Esophagus squamous epithelium (tissue), 5 donors: ENCODE measurements at regions not wholly inside any gene's neighbourhood (a gene's known extent, or its start where the extent isn't known, plus 50 kb on each side); places are given as distances from the start of the nearest gene placed in this dataset.

ENCODE experiments used
- DNase-seq: peaks from one replicate; lab custom pipeline; 2025; lab: John Stamatoyannopoulos, UW
- H3K27ac ChIP-seq, 4 donors: fragments of 200-600 bp; sonication (generic); one replicate each; pipeline ENCODE4 v1.5.1; 2016 to 2019; ENCODE audit warnings: mild to moderate bottlenecking in 1 of 4
- H3K27me3 ChIP-seq, 4 donors: fragments of 200-600 bp; sonication (generic); 1 replicate in 3 of 4; 2 replicates in 1 of 4; pipeline versions ENCODE4 v1.5.1 to v1.6.0; 2017 to 2021; ENCODE audit warnings: antibody characterized with exemption in 1 of 4
- H3K36me3 ChIP-seq, 3 donors: fragments of 200-600 bp; sonication (generic); one replicate each; pipeline ENCODE4 v1.5.1; 2016 to 2019
- H3K4me1 ChIP-seq, 3 donors: fragments of 200-600 bp; sonication (generic); one replicate each; pipeline ENCODE4 v1.5.1; 2017 to 2019
- H3K4me3 ChIP-seq, 4 donors: fragments of 200-600 bp; sonication (generic); 1 replicate in 3 of 4; 2 replicates in 1 of 4; pipeline ENCODE4 v1.5.1; 2016 to 2019; ENCODE audit warnings: mild to moderate bottlenecking in 2 of 4, moderate library complexity in 1 of 4
- H3K9me3 ChIP-seq, 3 donors: fragments of 200-600 bp; sonication (generic); one replicate each; pipeline ENCODE4 v1.5.1; 2016 to 2019
- POLR2A ChIP-seq, 4 donors: fragments of 450-650 bp; IDR thresholded peaks; one replicate each; pipeline ENCODE4 v1.6.1; 2017; ENCODE audit warnings: antibody characterized with exemption in 4 of 4, mild to moderate bottlenecking in 4 of 4, moderate library complexity in 3 of 4
- WGBS, 2 donors: methylation state at CpG; one replicate each; pipeline ENCODE4 v1.1.5; 2018; 5-methylcytosine and 5-hydroxymethylcytosine counted together
- intact Hi-C: fragments of 100-400 bp; cut with DNase I; formaldehyde crosslinking; loops from one replicate; pipeline ENCODE4 v1.15.0; 2022
- TF ChIP-seq, protein P1 (sequence below), 6 experiments: fragments of 450-650 bp in 4 of 6; fragments of 200-600 bp in 2 of 6; sonication (generic) in 2 of 6; IDR thresholded peaks; one replicate each; pipeline ENCODE4 v1.5.1; 2016 to 2019; ENCODE audit warnings: antibody characterized with exemption in 6 of 6, mild to moderate bottlenecking in 4 of 6, moderate library complexity in 4 of 6
- donor health status: DM: yes; HTN: yes; CAD: no.

DNA sequence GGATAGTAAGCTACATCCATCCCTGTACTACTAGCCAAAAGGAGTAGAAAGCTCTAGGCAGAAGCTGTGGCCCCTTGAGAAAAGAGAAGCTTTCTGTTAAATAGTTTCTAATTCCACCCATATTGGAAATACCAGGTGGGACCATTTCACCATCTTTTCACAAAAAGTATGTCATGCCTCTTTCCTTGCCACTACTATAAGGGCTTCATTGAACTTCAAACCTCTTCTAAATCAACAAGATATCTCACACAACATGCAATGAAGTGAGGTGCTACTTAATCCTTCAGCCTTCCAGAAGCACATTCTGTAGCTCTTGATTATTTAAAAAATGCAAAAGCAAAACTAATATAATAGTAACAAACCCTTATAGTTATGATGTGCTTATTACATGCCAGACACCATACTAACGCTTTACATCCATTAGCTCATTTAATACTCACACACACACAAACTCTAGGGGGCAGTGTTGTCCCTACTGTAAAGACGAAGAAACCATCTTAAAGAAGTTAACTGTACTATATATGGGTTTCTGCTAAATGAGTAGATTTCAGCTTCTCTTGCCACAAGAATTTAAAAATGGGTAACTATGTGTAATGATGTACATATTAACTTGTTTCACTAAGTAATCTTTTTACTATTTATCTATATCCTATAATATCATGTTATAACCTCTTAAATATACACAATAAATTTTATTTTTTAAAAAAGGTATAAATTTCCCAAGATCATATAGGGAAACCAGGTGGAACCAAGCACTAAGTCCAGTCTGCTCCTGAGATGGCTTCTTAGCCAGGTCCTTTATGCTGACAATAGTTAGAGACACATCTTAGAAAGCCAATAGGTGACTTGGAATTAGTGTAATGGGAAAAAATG is 124.4 kb downstream of the RPS29 start:
- 2 to 11% methylated on average over 2 of the region's 2 CpGs for whole genome bisulfite sequencing, 2 donors
- H3K9me3 ChIP-seq: no peaks in the 10 kb centered on the region
- H3K4me3 ChIP-seq: no peak overlapping the region
- peaks cover 0 to 6% (median 0%) of the 10 kb centered on the region in 4 donors for H3K27me3 ChIP-seq
- no peak for TF ChIP-seq POLR2A (IDR thresholded peaks at IDR 0.05)
- TF ChIP-seq, protein P1, sequence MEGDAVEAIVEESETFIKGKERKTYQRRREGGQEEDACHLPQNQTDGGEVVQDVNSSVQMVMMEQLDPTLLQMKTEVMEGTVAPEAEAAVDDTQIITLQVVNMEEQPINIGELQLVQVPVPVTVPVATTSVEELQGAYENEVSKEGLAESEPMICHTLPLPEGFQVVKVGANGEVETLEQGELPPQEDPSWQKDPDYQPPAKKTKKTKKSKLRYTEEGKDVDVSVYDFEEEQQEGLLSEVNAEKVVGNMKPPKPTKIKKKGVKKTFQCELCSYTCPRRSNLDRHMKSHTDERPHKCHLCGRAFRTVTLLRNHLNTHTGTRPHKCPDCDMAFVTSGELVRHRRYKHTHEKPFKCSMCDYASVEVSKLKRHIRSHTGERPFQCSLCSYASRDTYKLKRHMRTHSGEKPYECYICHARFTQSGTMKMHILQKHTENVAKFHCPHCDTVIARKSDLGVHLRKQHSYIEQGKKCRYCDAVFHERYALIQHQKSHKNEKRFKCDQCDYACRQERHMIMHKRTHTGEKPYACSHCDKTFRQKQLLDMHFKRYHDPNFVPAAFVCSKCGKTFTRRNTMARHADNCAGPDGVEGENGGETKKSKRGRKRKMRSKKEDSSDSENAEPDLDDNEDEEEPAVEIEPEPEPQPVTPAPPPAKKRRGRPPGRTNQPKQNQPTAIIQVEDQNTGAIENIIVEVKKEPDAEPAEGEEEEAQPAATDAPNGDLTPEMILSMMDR (IDR thresholded peaks at IDR 0.05): peak; percentile 33 to 76 (median 58)
- DNase-seq: peak; percentile 2
- H3K36me3 ChIP-seq: no peaks in the 10 kb centered on the region
- no peak overlapping the region for H3K27ac ChIP-seq
- no peaks in the 10 kb centered on the region for H3K4me1 ChIP-seq
- intact Hi-C loops: no loop called here

GRCh38 chr14:49460662-49461061 is 125.5 kb downstream of the RPS29 start:
- no peaks in the 10 kb centered on the region for H3K9me3 ChIP-seq
- H3K27ac ChIP-seq: no peak overlapping the region
- no peak overlapping the region for H3K4me3 ChIP-seq
- H3K4me1 ChIP-seq: no peaks in the 10 kb centered on the region
- no peaks in the 10 kb centered on the region for H3K36me3 ChIP-seq
- peaks cover 0 to 6% (median 0%) of the 10 kb centered on the region in 4 donors for H3K27me3 ChIP-seq
- intact Hi-C loops: no loop called here
- WGBS, 2 donors: 66 to 67% methylated on average over 2 of the region's 2 CpGs
- DNase-seq: no peak
- no peak for TF ChIP-seq POLR2A (IDR thresholded peaks at IDR 0.05)

DNA sequence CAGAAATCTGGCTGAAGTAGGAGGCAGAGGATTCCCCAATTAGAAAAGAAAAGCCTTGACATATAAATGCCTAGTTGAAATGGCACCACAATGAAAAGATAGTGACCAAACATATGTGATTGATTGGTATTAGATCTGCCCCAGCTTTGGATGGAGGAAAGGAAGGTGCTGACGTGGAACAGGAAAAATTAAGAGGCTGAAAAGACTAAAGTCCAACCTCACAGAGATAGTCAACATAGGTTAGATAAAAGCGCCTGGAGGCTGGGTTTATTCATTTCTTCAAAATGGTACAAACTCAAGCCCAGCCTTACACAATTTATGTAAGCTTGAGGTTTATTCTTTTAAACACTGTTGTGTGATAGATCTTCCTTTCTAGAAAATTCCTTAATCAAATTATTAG is 129.6 kb downstream of the RPS29 start:
- Histone ChIP-seq H3K4me1 (no peaks in the 10 kb centered on the region), H3K4me3 (no peak overlapping the region), H3K27ac (no peak overlapping the region), H3K27me3 (peaks cover 0 to 6% (median 0%) of the 10 kb centered on the region in 4 donors), H3K36me3 (no peaks in the 10 kb centered on the region), H3K9me3 (no peaks in the 10 kb centered on the region)
- TF ChIP-seq, protein P1 (IDR thresholded peaks at IDR 0.05): no peak
- no peak for TF ChIP-seq POLR2A (IDR thresholded peaks at IDR 0.05)
- DNase-seq: no peak
- WGBS, 2 donors: 65 to 77% methylated on average over 2 of the region's 2 CpGs
- intact Hi-C loops: no loop called here

- TF ChIP-seq, protein P1 (IDR thresholded peaks at IDR 0.05): no peak
- no peak for TF ChIP-seq POLR2A (IDR thresholded peaks at IDR 0.05)
- no peak for DNase-seq
- no peaks in the 10 kb centered on the region for H3K4me1 ChIP-seq
- H3K36me3 ChIP-seq: no peaks in the 10 kb centered on the region
- H3K9me3 ChIP-seq: peaks cover 0 to 16% (median 9%) of the 10 kb centered on the region in 3 donors
- H3K4me3 ChIP-seq: no peak overlapping the region
- 63 to 85% methylated on average over 5 to 10 of the region's 10 CpGs for WGBS, 2 donors
- H3K27me3 ChIP-seq: no peaks in the 10 kb centered on the region
- intact Hi-C loops: no loop called here
- H3K27ac ChIP-seq: no peak overlapping the region
Observed at GRCh38 chr14:49451938-49452337, 134.2 kb downstream of the RPS29 start.

GRCh38 chr14:49449749-49450148 is 136.4 kb downstream of the RPS29 start:
- H3K27me3 ChIP-seq: no peaks in the 10 kb centered on the region
- 84 to 85% methylated on average over 2 of the region's 2 CpGs for WGBS, 2 donors
- H3K4me3 ChIP-seq: no peak overlapping the region
- H3K4me1 ChIP-seq: no peaks in the 10 kb centered on the region
- DNase-seq: no peak
- no peaks in the 10 kb centered on the region for H3K36me3 ChIP-seq
- intact Hi-C loops: no loop called here
- H3K27ac ChIP-seq: no peak overlapping the region
- H3K9me3 ChIP-seq: peaks cover 0 to 16% (median 9%) of the 10 kb centered on the region in 3 donors
- TF ChIP-seq, protein P1 (IDR thresholded peaks at IDR 0.05): no peak
- no peak for TF ChIP-seq POLR2A (IDR thresholded peaks at IDR 0.05)
